ENCODE measurements at regions not wholly inside any gene's neighbourhood (a gene's known extent, or its start where the extent isn't known, plus 50 kb on each side); places are given as distances from the start of the nearest gene placed in this dataset.
"Not testable (repeated sequence)": the region's sequence is repeated elsewhere in the genome, so short reads cannot be mapped to it uniquely, and the experiment has no call there.

GRCh38 chr2:106009096-106009495, 185.0 kb downstream of the UXS1 start:
- no peak for DNase-seq (ENCODE audit: low spot score)

- DNase-seq (ENCODE audit: low spot score) = no peak
Measured at GRCh38 chr2:106004851-106005250, 189.2 kb downstream of the UXS1 start.

- no peak for DNase-seq (ENCODE audit: low spot score)
Measured at GRCh38 chr2:105999211-105999989, 194.7 kb downstream of the UXS1 start.

- no peak for DNase-seq (ENCODE audit: low spot score)
Measured at GRCh38 chr2:105997711-105998110, 196.4 kb downstream of the UXS1 start.

GRCh38 chr2:105990624-105991023, 203.5 kb downstream of the UXS1 start:
- no peak for DNase-seq (ENCODE audit: low spot score)

- DNase-seq (ENCODE audit: low spot score) = not testable (repeated sequence)
Measured at GRCh38 chr2:105989803-105990202, 204.3 kb downstream of the UXS1 start.

GRCh38 chr2:105989070-105989469, 205.0 kb downstream of the UXS1 start:
- no peak for DNase-seq (ENCODE audit: low spot score)

GRCh38 chr2:105977807-105978206, 216.3 kb downstream of the UXS1 start:
- no peak for DNase-seq (ENCODE audit: low spot score)

GRCh38 chr2:105977212-105977611, 216.9 kb downstream of the UXS1 start:
- peak; percentile 20 for DNase-seq (ENCODE audit: low spot score)

- DNase-seq (ENCODE audit: low spot score) = no peak
Measured at GRCh38 chr2:105974812-105975211, 219.3 kb downstream of the UXS1 start.

GRCh38 chr2:105972927-105973326, 221.2 kb downstream of the UXS1 start:
- DNase-seq (ENCODE audit: low spot score) = no peak

GRCh38 chr2:105972246-105972645, 221.9 kb downstream of the UXS1 start:
- DNase-seq (ENCODE audit: low spot score) = no peak

- no peak for DNase-seq (ENCODE audit: low spot score)
Measured at GRCh38 chr2:105969552-105969951, 224.5 kb downstream of the UXS1 start.

GRCh38 chr2:105962221-105962620, 217.5 kb downstream of the NCK2 start:
- no peak for DNase-seq (ENCODE audit: low spot score)

GRCh38 chr2:105961599-105962146, 217.0 kb downstream of the NCK2 start:
- DNase-seq (ENCODE audit: low spot score) = no peak

GRCh38 chr2:105959357-105959756, 214.6 kb downstream of the NCK2 start:
- DNase-seq (ENCODE audit: low spot score) = no peak

GRCh38 chr2:105954891-105955290, 210.2 kb downstream of the NCK2 start:
- DNase-seq (ENCODE audit: low spot score) = no peak

- no peak for DNase-seq (ENCODE audit: low spot score)
Measured at GRCh38 chr2:105953942-105954341, 209.2 kb downstream of the NCK2 start.

GRCh38 chr2:105952131-105952530, 207.4 kb downstream of the NCK2 start:
- no peak for DNase-seq (ENCODE audit: low spot score)

GRCh38 chr2:105951384-105951694, 206.6 kb downstream of the NCK2 start:
- DNase-seq (ENCODE audit: low spot score) = no peak

GRCh38 chr2:105950521-105951383, 206.0 kb downstream of the NCK2 start:
- no peak for DNase-seq (ENCODE audit: low spot score)

GRCh38 chr2:105943977-105944376, 199.3 kb downstream of the NCK2 start:
- no peak for DNase-seq (ENCODE audit: low spot score)

Data from GM03348 (cell line).